ENCODE measurements at regions not wholly inside any gene's neighbourhood (a gene's known extent, or its start where the extent isn't known, plus 50 kb on each side); places are given as distances from the start of the nearest gene placed in this dataset.

DNA sequence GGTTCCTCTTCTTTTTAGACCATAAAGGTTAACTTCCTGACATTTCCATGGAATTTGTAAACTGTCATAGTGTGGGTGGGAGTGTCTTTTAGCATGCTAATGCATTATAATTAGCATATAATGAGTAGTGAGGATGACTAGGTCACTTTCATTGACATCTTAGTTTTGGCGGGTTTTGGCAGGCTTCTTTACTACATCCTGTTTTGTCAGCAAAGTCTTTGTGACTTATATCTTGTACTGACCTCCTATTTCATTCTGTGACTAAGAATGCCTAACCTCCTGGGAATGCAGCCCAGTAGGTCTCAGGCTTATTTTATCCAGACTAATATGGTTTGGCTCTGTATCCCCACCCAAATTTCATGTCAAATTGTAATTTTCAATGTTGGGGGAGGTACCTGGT lies 149.6 kb upstream of the SYNCRIP start:
- H3K9me3 ChIP-seq (ENCODE audit: control insufficient read depth, low read depth, low read length) = peaks cover 11% of the 10 kb centered on the region
- H3T11ph ChIP-seq (ENCODE audit: low read length) = no peak overlapping the region
- H3K79me2 ChIP-seq (ENCODE audit: insufficient read depth, low read length) = no peaks in the 10 kb centered on the region
- no peak overlapping the region for H2AK5ac ChIP-seq (ENCODE audit: insufficient read length, low read length)
- H2BK12ac ChIP-seq (ENCODE audit: insufficient read length, low read depth, low read length) = no peak overlapping the region
- H2BK15ac ChIP-seq (ENCODE audit: low read depth, low read length) = no peak overlapping the region
- H4K8ac ChIP-seq (replicated peaks; ENCODE audit: insufficient read length, low read depth, low read length) = no peak overlapping the region
- no peaks in the 10 kb centered on the region for H3K4me1 ChIP-seq (ENCODE audit: insufficient read depth, low read length)
- no peaks in the 10 kb centered on the region for H4K20me1 ChIP-seq (ENCODE audit: control insufficient read depth, insufficient read depth, insufficient read length)
- no peak overlapping the region for H4K5ac ChIP-seq (ENCODE audit: insufficient read length, low read depth, low read length)
- H3K23ac ChIP-seq (ENCODE audit: insufficient read length, low read depth, low read length) = no peak overlapping the region
- no CpG with 5 or more reads among the region's 1 CpG for WGBS (ENCODE audit: extremely low coverage, insufficient read length, low lambda C conversion rate)
- no peaks in the 10 kb centered on the region for H3K23me2 ChIP-seq (ENCODE audit: insufficient read length, low read depth, low read length, poor library complexity, severe bottlenecking)
- H2AFZ ChIP-seq (ENCODE audit: low read length) = no peak overlapping the region
- H3K79me1 ChIP-seq (ENCODE audit: insufficient read depth, low read depth, low read length, poor library complexity, severe bottlenecking) = no peaks in the 10 kb centered on the region
- no peaks in the 10 kb centered on the region for H3K27me3 ChIP-seq (ENCODE audit: insufficient read depth, low read length)
- no peak overlapping the region for H3K18ac ChIP-seq (ENCODE audit: insufficient read length, low read depth, low read length)
- Mint-ChIP-seq H3K27ac (no peak overlapping the region), H3K4me1 (peaks cover 0 to 5% of the 10 kb centered on the region in 2 experiments; a peak in 2 of 4 replicates), H3K27me3 (ENCODE audit: low read depth) (no peaks in the 10 kb centered on the region), H3K36me3 (ENCODE audit: insufficient read depth in 1 of 3, low read depth in 3 of 3) (peaks cover 0 to 8% (median 6%) of the 10 kb centered on the region in 3 experiments; a peak in 4 of 7 replicates), H3K9me3 (peaks cover 15 to 23% of the 10 kb centered on the region in 2 experiments), H3K4me3 (no peak overlapping the region)
- H3K56ac ChIP-seq (ENCODE audit: insufficient read length, low read depth, low read length) = no peak overlapping the region
- DNase-seq = no peak
- H3K4ac ChIP-seq (ENCODE audit: low read depth, low read length) = no peak overlapping the region
- H3K9ac ChIP-seq (ENCODE audit: extremely low read depth, insufficient read length, low read length) = no peak overlapping the region
- no peak overlapping the region for H2BK5ac ChIP-seq (ENCODE audit: insufficient read length, low read length)
- TF ChIP-seq, protein P1, sequence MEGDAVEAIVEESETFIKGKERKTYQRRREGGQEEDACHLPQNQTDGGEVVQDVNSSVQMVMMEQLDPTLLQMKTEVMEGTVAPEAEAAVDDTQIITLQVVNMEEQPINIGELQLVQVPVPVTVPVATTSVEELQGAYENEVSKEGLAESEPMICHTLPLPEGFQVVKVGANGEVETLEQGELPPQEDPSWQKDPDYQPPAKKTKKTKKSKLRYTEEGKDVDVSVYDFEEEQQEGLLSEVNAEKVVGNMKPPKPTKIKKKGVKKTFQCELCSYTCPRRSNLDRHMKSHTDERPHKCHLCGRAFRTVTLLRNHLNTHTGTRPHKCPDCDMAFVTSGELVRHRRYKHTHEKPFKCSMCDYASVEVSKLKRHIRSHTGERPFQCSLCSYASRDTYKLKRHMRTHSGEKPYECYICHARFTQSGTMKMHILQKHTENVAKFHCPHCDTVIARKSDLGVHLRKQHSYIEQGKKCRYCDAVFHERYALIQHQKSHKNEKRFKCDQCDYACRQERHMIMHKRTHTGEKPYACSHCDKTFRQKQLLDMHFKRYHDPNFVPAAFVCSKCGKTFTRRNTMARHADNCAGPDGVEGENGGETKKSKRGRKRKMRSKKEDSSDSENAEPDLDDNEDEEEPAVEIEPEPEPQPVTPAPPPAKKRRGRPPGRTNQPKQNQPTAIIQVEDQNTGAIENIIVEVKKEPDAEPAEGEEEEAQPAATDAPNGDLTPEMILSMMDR (conservative IDR thresholded peaks at IDR 0.05) = no peak
- no peak overlapping the region for H4K91ac ChIP-seq (ENCODE audit: insufficient read length, low read depth, low read length)
- H3K4me2 ChIP-seq (ENCODE audit: insufficient read depth, insufficient read length, low read length) = no peak overlapping the region
- no peak overlapping the region for H2BK20ac ChIP-seq (ENCODE audit: low read depth, low read length, poor library complexity, severe bottlenecking)
- H3K14ac ChIP-seq (ENCODE audit: insufficient read depth, low read length) = no peak overlapping the region
- H3K27ac ChIP-seq (ENCODE audit: insufficient read length, low read depth, low read length) = no peak overlapping the region
- no peak overlapping the region for H2BK120ac ChIP-seq (ENCODE audit: low read depth, low read length, poor library complexity, severe bottlenecking)
